Loucy (cell line): ENCODE measurements at regions not wholly inside any gene's neighbourhood (a gene's known extent, or its start where the extent isn't known, plus 50 kb on each side); places are given as distances from the start of the nearest gene placed in this dataset.

Experiments used
- CTCF ChIP-seq: fragments of 200-600 bp; sonication (generic); conservative IDR thresholded peaks from 2 replicates; pipeline ENCODE4 v1.5.1; 2014; ENCODE audit warnings: mild to moderate bottlenecking, antibody characterized with exemption, low read length
- EZH2phosphoT487 ChIP-seq: fragments of 200-600 bp; IDR thresholded peaks from 2 replicates; pipeline ENCODE4 v1.6.1; 2018; ENCODE audit warnings: antibody characterized with exemption, mild to moderate bottlenecking, moderate library complexity, borderline replicate concordance

GRCh38 chr4:100075056-100075455, 115.2 kb downstream of the DDIT4L start:
- no peak for TF ChIP-seq CTCF
- TF ChIP-seq EZH2phosphoT487: no peak
